Aorta (tissue), 5 donors: ENCODE measurements at regions not wholly inside any gene's neighbourhood (a gene's known extent, or its start where the extent isn't known, plus 50 kb on each side); places are given as distances from the start of the nearest gene placed in this dataset.
A peak's percentile ranks its signal among the peaks of the same experiment; 100 is the strongest.

ENCODE experiments used
- ATAC-seq: fragments of 200-7000 bp; cut with Tn5 transposase; one replicate; pipeline ENCODE4 v1.9.1; 2022; ENCODE audit warnings: moderate library complexity; ENCODE audit not compliant: low FRiP score
- DNase-seq, 2 donors: peaks; one replicate each; pipeline ENCODE4 v3.0.0-alpha.2; 2020
- H3K27ac ChIP-seq, 2 donors: one replicate each; pipeline ENCODE4 v1.5.1; 2013; ENCODE audit warnings: low read length in 2 of 2, mild to moderate bottlenecking in 2 of 2, moderate library complexity in 2 of 2, control low read depth in 1 of 2, inconsistent platforms in 1 of 2, low read depth in 1 of 2
- H3K27me3 ChIP-seq, 2 donors: one replicate each; pipeline ENCODE4 v1.6.1; 2013; ENCODE audit warnings: control low read depth in 1 of 2, low read length in 1 of 2, mild to moderate bottlenecking in 1 of 2, moderate library complexity in 1 of 2; ENCODE audit not compliant: insufficient read depth in 2 of 2, control insufficient read depth in 1 of 2
- H3K36me3 ChIP-seq, 2 donors: one replicate each; pipeline ENCODE4 v1.6.1; 2013; ENCODE audit warnings: control low read depth in 1 of 2, low read length in 1 of 2, mild to moderate bottlenecking in 1 of 2; ENCODE audit not compliant: insufficient read depth in 2 of 2, control insufficient read depth in 1 of 2
- H3K4me1 ChIP-seq, 2 donors: one replicate each; pipeline ENCODE4 v1.6.1; 2013; ENCODE audit warnings: low read length in 2 of 2, control low read depth in 1 of 2, mild to moderate bottlenecking in 1 of 2, moderate library complexity in 1 of 2; ENCODE audit not compliant: insufficient read depth in 2 of 2, control insufficient read depth in 1 of 2
- H3K4me3 ChIP-seq, 2 donors: one replicate each; pipeline ENCODE4 v1.5.1; 2013; ENCODE audit warnings: low read length in 2 of 2, control low read depth in 1 of 2, mild to moderate bottlenecking in 1 of 2
- H3K9me3 ChIP-seq: one replicate; pipeline ENCODE4 v1.6.1; 2013; ENCODE audit warnings: mild to moderate bottlenecking, low read length; ENCODE audit not compliant: control insufficient read depth
- WGBS, 2 donors: extraction: QIAGEN DNeasy Blood & Tissue Kit; methylation state at CpG; one replicate each; pipeline ENCODE4 v1.1.7; 2013; 5-methylcytosine and 5-hydroxymethylcytosine counted together
- intact Hi-C, 2 donors: fragments of 100-400 bp; cut with DNase I; formaldehyde crosslinking; loops; one replicate each; pipeline versions ENCODE4 v1.14.2 to v1.15.0; 2022
- donor health status: healthy with polysubstance abuse.
- donor health status: Bipolar disorder and iron deficiency.
- donor health status: DM: no; HTN: no; CAD: no.
- donor health status: DM: no; HTN: no; CAD: no.
- donor health status: DM: yes; HTN: yes; CAD: no.

DNA sequence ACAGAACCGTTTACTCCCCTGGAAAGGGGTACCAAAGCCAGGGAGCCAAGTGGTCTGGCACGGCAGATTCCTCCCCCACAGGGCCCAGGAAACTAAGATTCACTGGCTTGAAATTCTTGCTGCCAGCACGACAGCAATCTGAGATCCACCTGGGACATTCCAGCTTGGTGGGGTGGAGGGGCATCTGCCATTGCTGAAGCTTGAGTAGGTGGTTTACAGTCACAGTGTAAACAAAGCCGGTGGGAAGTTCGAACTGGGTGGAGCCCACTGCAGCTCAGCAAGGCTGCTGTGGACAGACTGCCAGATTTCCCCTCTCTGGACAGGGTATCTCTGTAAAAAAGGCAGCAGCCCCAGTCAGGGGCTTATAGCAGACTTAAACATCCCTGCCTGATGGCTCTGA lies 901.7 kb upstream of the LRRTM1 start:
- intact Hi-C loops: no loop called here

GRCh38 chr2:81196933-81197628 lies 892.5 kb upstream of the LRRTM1 start:
- Histone ChIP-seq H3K36me3 (no peaks in the 10 kb centered on the region), H3K27ac (no peak overlapping the region), H3K27me3 (no peaks in the 10 kb centered on the region), H3K9me3 (no peaks in the 10 kb centered on the region), H3K4me1 (no peaks in the 10 kb centered on the region), H3K4me3 (no peak overlapping the region)
- ATAC-seq: no peak
- WGBS, 2 donors: 94 to 98% methylated on average over 29 to 30 of the region's 30 CpGs
- DNase-seq: peak; percentile 42 to 61
- intact Hi-C loops: no loop called here

More for the DNA sequence above, 901.7 kb upstream of the LRRTM1 start:
- ATAC-seq (no peak), DNase-seq (no peak)
- H3K27ac ChIP-seq: no peak overlapping the region
- H3K27me3 ChIP-seq: no peaks in the 10 kb centered on the region
- WGBS, 2 donors: 66 to 70% methylated on average over 5 of the region's 5 CpGs
- no peak overlapping the region for H3K4me3 ChIP-seq
- H3K4me1 ChIP-seq: no peaks in the 10 kb centered on the region
- no peaks in the 10 kb centered on the region for H3K36me3 ChIP-seq
- H3K9me3 ChIP-seq: no peaks in the 10 kb centered on the region

GRCh38 chr2:81196383-81196851 lies 891.9 kb upstream of the LRRTM1 start:
- Histone ChIP-seq H3K27me3 (no peaks in the 10 kb centered on the region), H3K27ac (no peak overlapping the region), H3K36me3 (no peaks in the 10 kb centered on the region), H3K4me3 (no peak overlapping the region), H3K9me3 (no peaks in the 10 kb centered on the region), H3K4me1 (no peaks in the 10 kb centered on the region)
- WGBS, 2 donors: 94% methylated on average over 25 of the region's 25 CpGs
- no peak for ATAC-seq
- peak in 1 of 2 donors; percentile 60 for DNase-seq
- intact Hi-C loops: no loop called here

DNA sequence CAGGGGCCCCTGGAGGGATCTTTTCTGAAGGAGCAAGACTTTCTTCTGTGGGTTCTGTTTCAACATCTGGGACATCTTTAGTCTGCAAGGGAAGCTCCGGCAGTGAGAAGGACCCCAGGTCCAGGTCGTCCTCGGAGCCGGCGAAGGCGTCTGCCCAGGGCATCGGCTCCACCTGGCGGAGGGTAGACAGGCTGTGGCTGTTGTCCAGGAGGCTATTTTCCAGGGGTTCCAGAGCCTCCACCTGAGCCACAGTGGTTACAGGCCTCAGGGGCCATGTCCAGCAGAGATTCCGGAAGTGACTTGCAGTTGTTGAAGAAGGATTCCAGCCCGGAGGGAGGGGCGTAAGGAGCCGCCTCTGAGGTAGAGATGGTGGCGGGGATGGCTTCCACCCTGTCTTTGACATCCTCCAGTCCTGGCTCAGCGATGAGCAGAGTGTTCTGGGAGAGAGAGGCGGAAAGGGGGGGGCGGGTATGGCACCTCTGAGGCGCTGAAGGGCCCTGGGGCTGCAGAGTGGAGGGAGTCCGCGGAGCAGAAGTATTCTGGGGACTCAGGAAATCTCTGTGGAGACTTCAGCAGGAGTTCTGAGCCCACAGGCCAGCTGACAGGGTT lies 891.3 kb upstream of the LRRTM1 start:
- no peak for ATAC-seq
- Histone ChIP-seq H3K4me1 (no peaks in the 10 kb centered on the region), H3K27ac (no peak overlapping the region), H3K4me3 (no peak overlapping the region), H3K9me3 (no peaks in the 10 kb centered on the region), H3K27me3 (no peaks in the 10 kb centered on the region), H3K36me3 (no peaks in the 10 kb centered on the region)
- intact Hi-C loops: no loop called here
- WGBS, 2 donors: 92 to 94% methylated on average over 19 of the region's 19 CpGs
- DNase-seq: no peak

GRCh38 chr2:81195017-81195773 lies 890.6 kb upstream of the LRRTM1 start:
- 93 to 95% methylated on average over 41 of the region's 41 CpGs for WGBS, 2 donors
- no peak for ATAC-seq
- peak; percentile 43 to 57 for DNase-seq
- H3K36me3 ChIP-seq: no peaks in the 10 kb centered on the region
- H3K9me3 ChIP-seq: no peaks in the 10 kb centered on the region
- H3K27me3 ChIP-seq: no peaks in the 10 kb centered on the region
- H3K4me1 ChIP-seq: no peaks in the 10 kb centered on the region
- intact Hi-C loops: no loop called here
- no peak overlapping the region for H3K4me3 ChIP-seq
- no peak overlapping the region for H3K27ac ChIP-seq

GRCh38 chr2:81194581-81194980 lies 890.0 kb upstream of the LRRTM1 start:
- no peak for ATAC-seq
- 95 to 96% methylated on average over 23 of the region's 23 CpGs for WGBS, 2 donors
- Histone ChIP-seq H3K27ac (no peak overlapping the region), H3K36me3 (no peaks in the 10 kb centered on the region), H3K27me3 (no peaks in the 10 kb centered on the region), H3K4me1 (no peaks in the 10 kb centered on the region), H3K9me3 (no peaks in the 10 kb centered on the region), H3K4me3 (no peak overlapping the region)
- intact Hi-C loops: no loop called here
- peak in 1 of 2 donors; percentile 56 for DNase-seq

DNA sequence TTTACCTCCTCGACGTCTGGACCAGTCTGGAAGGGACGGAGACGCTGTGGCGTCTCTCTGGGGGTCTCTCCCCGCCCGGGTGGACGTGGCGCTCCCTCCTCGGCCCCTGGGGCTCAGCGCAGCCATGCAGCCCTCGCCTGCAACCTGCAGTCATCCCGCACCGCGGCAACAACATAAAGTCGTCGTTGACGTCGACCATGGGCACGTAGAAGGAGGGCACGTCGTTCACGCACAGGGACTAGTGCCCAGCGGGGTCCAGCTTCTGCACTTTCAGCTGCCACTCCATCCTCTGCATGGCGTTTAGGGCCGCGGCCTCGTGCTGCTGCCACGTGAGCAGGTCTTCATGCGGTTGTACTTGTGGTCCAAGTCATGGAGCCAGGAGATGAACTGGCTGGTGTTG lies 889.6 kb upstream of the LRRTM1 start:
- DNase-seq (peak in 1 of 2 donors; percentile 63), ATAC-seq (no peak)
- Histone ChIP-seq H3K36me3 (no peaks in the 10 kb centered on the region), H3K27me3 (no peaks in the 10 kb centered on the region), H3K4me3 (no peak overlapping the region), H3K27ac (no peak overlapping the region), H3K4me1 (no peaks in the 10 kb centered on the region), H3K9me3 (no peaks in the 10 kb centered on the region)
- 92 to 93% methylated on average over 30 of the region's 30 CpGs for WGBS, 2 donors
- intact Hi-C loops: no loop called here

DNA sequence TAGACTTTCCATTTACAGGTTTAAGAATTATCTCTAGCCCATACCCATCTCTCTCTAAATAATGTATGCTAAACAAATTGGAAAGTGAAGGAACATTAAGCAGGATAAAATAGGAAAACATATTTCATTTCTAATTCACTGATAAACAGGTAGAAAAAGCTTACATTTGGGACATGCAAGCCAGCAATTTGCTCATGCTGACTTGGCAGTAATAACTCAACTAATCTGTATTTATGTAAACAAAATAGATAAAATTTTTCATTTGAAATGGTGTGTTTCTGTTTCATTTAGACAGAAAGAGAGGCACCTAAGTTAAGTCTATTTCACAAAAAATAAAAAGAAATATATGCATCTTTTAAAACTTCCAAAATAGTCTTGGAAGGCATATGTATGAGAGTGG lies 877.3 kb upstream of the LRRTM1 start:
- H3K27me3 ChIP-seq: no peaks in the 10 kb centered on the region
- DNase-seq: no peak
- H3K4me1 ChIP-seq: no peaks in the 10 kb centered on the region
- no peak for ATAC-seq
- H3K9me3 ChIP-seq: no peaks in the 10 kb centered on the region
- H3K36me3 ChIP-seq: no peaks in the 10 kb centered on the region
- no peak overlapping the region for H3K27ac ChIP-seq
- H3K4me3 ChIP-seq: no peak overlapping the region
- intact Hi-C loops: no loop called here
